Tibial nerve (tissue), 4 donors: ENCODE measurements at regions not wholly inside any gene's neighbourhood (a gene's known extent, or its start where the extent isn't known, plus 50 kb on each side); places are given as distances from the start of the nearest gene placed in this dataset.

ENCODE experiments used
- EP300 ChIP-seq, 2 donors: sonication (generic); formaldehyde crosslinking; IDR thresholded peaks; one replicate each; pipeline ENCODE4 v1.6.1; 2017; ENCODE audit warnings: antibody characterized with exemption in 2 of 2, mild to moderate bottlenecking in 1 of 2
- POLR2A ChIP-seq, 2 donors: fragments of 450-650 bp; IDR thresholded peaks; one replicate each; pipeline ENCODE4 v1.6.1; 2017; ENCODE audit warnings: antibody characterized with exemption in 2 of 2, mild to moderate bottlenecking in 2 of 2, moderate library complexity in 2 of 2
- TF ChIP-seq, protein P1 (sequence below), 5 experiments: fragments of 200-600 bp in 3 of 5; fragments of 450-650 bp in 2 of 5; sonication (generic) in 3 of 5; IDR thresholded peaks; one replicate each; pipeline ENCODE4 v1.5.1; 2016 to 2019; ENCODE audit warnings: antibody characterized with exemption in 5 of 5, mild to moderate bottlenecking in 3 of 5, moderate library complexity in 2 of 5

DNA sequence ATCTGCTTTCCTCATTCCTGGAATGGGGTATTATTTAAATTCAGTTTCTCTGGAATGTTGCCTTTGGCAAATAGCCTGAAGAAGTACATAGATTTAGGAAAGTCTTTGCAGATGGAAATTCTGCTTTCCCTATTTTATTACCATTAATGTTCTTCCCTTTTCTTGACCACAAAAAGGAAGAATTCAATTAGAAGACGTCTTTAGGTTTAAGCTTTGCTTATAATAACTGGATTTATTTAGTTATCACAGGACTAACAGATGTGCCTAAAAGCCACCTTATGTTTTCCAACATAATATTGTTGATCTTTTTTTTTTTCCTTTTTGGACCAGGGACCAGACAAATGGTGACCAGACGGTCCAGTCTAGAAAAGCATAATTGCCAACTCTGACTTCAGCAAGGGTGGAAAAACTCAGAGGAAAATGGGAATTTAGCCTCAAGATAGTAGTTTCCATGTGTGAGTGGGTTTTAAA lies 210.1 kb upstream of the SPRY2 start:
- TF ChIP-seq, protein P1, sequence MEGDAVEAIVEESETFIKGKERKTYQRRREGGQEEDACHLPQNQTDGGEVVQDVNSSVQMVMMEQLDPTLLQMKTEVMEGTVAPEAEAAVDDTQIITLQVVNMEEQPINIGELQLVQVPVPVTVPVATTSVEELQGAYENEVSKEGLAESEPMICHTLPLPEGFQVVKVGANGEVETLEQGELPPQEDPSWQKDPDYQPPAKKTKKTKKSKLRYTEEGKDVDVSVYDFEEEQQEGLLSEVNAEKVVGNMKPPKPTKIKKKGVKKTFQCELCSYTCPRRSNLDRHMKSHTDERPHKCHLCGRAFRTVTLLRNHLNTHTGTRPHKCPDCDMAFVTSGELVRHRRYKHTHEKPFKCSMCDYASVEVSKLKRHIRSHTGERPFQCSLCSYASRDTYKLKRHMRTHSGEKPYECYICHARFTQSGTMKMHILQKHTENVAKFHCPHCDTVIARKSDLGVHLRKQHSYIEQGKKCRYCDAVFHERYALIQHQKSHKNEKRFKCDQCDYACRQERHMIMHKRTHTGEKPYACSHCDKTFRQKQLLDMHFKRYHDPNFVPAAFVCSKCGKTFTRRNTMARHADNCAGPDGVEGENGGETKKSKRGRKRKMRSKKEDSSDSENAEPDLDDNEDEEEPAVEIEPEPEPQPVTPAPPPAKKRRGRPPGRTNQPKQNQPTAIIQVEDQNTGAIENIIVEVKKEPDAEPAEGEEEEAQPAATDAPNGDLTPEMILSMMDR (IDR thresholded peaks at IDR 0.05) = no peak
- TF ChIP-seq POLR2A (IDR thresholded peaks at IDR 0.05) (no peak), EP300 (IDR thresholded peaks at IDR 0.05) (no peak)
